D721Med (cell line): ENCODE measurements at regions not wholly inside any gene's neighbourhood (a gene's known extent, or its start where the extent isn't known, plus 50 kb on each side); places are given as distances from the start of the nearest gene placed in this dataset.

ENCODE experiments used
- DNase-seq: peaks from one replicate; pipeline ENCODE4 v3.0.0; 2011; ENCODE audit warnings: low spot score; ENCODE audit not compliant: insufficient read length
- FAIRE-seq: peaks from 2 replicates; lab custom pipeline; 2011; peaks lifted over from hg19 to GRCh38; lab: Jason Lieb, UNC
- TF ChIP-seq, protein P1 (sequence below): IDR thresholded peaks from 2 replicates; pipeline ENCODE4 v1.5.1; 2012; ENCODE audit warnings: mild to moderate bottlenecking, control low read depth; ENCODE audit not compliant: insufficient read depth; ENCODE audit errors: missing control alignments

DNA sequence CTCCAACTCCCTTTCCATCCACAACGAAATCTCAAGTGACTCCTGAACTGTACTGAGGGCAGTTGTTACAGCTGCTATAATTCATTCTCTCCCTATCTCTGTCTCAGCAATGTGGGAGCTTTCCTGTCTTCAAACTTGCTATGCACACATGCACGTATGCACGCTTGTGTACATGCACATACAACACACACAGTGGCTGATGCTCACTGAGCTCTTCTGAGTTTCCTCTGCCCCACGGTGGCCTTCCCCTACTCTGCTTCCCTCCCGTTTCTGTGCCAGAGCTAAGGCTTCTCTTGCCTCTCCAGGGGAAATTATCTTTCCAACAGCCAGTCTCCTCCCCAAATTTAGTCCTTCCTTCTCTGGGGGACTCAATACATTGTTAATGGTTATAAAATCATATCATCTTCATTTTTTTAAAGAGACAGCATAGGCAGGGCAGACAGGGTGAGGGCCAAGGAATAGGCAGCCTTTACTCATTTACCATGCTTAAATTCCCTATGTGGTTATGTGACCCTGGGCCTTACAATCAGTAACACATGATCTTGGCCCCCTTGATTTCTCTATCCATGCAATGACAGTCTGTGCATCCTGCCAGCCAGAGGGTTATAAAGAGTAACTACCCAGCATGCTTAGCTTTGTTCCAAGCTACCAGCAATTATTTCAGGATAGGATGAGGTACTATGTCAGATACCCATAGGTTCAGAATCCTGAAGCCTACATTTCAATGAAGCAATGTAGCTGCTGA, 111.9 kb upstream of the HMGA2 start:
- TF ChIP-seq, protein P1, sequence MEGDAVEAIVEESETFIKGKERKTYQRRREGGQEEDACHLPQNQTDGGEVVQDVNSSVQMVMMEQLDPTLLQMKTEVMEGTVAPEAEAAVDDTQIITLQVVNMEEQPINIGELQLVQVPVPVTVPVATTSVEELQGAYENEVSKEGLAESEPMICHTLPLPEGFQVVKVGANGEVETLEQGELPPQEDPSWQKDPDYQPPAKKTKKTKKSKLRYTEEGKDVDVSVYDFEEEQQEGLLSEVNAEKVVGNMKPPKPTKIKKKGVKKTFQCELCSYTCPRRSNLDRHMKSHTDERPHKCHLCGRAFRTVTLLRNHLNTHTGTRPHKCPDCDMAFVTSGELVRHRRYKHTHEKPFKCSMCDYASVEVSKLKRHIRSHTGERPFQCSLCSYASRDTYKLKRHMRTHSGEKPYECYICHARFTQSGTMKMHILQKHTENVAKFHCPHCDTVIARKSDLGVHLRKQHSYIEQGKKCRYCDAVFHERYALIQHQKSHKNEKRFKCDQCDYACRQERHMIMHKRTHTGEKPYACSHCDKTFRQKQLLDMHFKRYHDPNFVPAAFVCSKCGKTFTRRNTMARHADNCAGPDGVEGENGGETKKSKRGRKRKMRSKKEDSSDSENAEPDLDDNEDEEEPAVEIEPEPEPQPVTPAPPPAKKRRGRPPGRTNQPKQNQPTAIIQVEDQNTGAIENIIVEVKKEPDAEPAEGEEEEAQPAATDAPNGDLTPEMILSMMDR = no peak
- FAIRE-seq (no peak), DNase-seq (no peak)

DNA sequence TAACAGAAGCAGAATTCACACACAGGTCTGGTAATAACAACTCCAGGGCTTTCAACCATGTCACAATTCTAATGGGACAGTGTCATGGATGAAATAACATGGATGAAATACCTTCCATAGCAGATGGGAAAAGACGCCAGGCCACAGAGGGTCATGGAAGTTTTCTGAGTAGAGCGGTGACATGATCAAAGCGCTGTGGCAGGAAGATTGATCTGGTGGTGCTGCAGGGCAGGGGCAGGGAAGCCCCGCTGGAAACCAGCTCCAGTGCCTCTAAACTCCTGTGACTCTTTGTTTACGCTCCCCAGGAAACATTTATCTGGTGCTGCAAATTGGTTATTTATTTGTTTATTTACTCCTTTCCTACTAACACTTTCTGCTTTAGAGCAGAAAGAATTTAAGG, 108.3 kb upstream of the HMGA2 start:
- TF ChIP-seq, protein P1 = no peak
- no peak for DNase-seq
- FAIRE-seq = no peak

DNA sequence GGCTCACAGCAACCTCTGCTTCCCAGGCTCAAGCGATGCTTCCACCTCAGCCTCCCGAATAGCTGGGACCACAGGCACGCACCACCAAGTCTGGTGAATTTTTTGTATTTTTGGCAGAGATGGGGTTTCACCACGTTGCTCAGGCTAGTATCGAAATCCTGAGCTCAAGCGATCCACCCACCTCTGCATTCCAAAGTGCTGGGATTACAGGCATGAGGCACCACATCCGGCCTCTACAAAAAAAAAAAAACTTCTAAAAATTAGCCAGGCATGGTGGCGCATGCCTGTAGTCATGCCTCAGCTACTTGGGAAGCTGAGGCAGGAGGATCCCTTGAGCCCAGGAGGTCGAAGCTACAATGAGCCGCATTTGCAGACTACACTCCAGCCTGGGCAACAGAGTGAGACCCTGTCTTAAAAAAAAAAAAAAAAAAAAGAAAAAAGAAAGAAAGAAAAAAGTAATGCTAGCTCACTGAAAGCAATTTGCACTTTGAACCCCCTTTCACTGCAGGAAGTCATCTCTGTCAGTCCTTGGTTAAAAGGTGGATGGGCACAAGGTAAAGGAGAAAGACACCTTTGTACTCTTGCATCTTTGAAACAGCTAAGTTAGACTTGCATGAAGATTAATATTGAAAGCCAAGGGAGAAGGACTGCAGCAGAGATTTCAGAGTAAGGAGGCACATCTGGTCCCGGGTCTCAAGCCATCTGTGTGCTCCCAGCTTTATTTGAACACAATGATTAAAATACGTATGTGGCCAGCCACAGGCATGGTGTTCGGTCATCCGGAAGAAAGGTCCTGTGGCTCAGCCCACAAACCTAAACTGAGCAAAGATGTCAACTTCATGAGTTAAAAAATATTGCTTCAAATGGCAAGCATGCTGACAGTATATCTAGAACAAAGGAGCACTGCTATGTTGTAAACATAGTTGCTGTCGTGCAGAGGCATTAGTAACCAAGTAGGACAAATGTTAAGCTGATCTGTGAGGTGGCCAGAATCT, 103.8 kb upstream of the HMGA2 start:
- TF ChIP-seq, protein P1 = no peak
- DNase-seq = no peak
- no peak for FAIRE-seq

DNA sequence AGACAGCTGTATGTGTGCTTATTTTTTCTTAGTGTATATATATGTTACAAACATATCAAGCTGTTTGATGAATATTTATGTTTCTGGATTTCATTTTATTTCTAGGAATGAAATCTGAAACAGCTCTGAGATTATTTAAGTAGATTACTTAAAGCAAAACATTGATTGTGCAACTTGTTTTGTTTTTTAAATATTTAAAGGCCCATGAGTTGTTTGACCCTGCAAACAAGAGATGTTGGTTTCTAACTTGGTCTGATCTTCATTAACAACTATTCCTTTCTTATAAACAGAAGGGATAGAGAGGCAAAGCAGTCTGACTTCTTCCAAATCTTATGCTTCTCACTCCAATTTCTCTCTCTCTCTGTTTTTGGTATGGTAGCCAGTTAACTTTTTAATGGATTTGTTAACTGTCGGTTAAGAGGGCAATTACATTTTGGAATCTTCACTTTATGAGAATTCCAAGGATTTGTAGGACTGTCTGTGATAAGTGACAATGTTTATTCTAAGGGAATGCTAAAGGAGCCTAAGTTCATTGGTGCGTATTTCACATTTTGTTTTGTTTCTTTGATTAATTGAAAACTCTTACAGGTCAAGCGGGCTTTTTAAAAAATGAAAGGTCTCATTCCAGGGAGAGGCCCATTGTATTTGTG, 102.6 kb upstream of the HMGA2 start:
- TF ChIP-seq, protein P1 = no peak
- no peak for DNase-seq
- FAIRE-seq = no peak

DNA sequence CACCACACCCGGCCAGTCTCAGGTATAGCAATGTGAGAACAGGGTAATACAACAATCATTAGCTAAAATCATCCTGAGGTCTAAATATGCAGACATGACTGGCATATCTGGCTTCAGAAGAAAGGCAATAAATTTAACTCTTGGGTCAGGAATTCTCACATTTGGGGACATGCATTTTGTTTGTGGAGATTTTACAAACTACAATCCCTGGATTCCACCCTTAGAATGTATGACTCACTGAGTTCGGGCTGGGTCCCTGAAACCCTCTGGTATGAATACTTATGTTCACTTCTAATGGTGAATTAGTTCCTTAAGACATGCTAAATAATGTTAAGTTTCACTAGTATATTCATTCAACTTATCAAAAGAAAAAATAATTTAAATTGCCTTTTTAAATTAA, 98.9 kb upstream of the HMGA2 start:
- DNase-seq (no peak), FAIRE-seq (no peak)
- TF ChIP-seq, protein P1 = no peak

DNA sequence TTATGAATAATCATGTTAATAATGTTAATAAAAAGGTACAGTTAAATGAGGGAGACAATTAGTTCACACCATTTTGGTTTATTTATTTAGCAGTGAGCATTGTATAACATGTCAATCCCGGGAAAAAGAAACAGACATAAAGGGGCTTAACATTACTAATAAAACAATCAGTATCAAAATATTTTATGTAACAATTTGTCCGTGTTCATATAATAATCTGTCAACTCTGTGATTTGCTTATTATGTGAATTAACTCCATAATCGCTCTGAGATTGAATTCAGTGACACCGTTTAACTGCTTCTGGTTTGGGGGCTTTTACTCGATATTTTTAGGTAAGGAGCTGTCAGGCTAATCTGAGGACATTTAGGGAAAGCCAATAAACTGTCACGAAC, 95.8 kb upstream of the HMGA2 start:
- TF ChIP-seq, protein P1 = no peak
- DNase-seq (no peak), FAIRE-seq (no peak)
